ENCODE measurements at regions not wholly inside any gene's neighbourhood (a gene's known extent, or its start where the extent isn't known, plus 50 kb on each side); places are given as distances from the start of the nearest gene placed in this dataset.

- TF ChIP-seq CTCF (IDR thresholded peaks at IDR 0.05; ENCODE audit: low read length) (no peak), EZH2phosphoT487 (IDR thresholded peaks at IDR 0.05; ENCODE audit: low read length) (no peak)
Observed at GRCh38 chr6:14934013-14934412, 311.9 kb upstream of the JARID2 start.

All from MM.1S (cell line).